Glutamatergic neuron (in vitro differentiated cells): ENCODE measurements at regions not wholly inside any gene's neighbourhood (a gene's known extent, or its start where the extent isn't known, plus 50 kb on each side); places are given as distances from the start of the nearest gene placed in this dataset.

Experiments used
- DNase-seq: peaks from one replicate; pipeline ENCODE4 v3.0.0; 2022
- H3K27ac Mint-ChIP-seq: one replicate; pipeline ENCODE4 v1.8.0; 2020; ENCODE audit warnings: mild to moderate bottlenecking, mixed read lengths, inconsistent platforms; ENCODE audit not compliant: unreplicated experiment
- H3K27me3 Mint-ChIP-seq: one replicate; pipeline ENCODE4 v1.8.0; 2020; ENCODE audit warnings: mild to moderate bottlenecking, moderate library complexity, mixed read lengths, inconsistent platforms; ENCODE audit not compliant: unreplicated experiment
- H3K36me3 Mint-ChIP-seq: one replicate; pipeline ENCODE4 v1.8.0; 2020; ENCODE audit warnings: mild to moderate bottlenecking, mixed read lengths, inconsistent platforms; ENCODE audit not compliant: unreplicated experiment
- H3K4me1 Mint-ChIP-seq: one replicate; pipeline ENCODE4 v1.8.0; 2020; ENCODE audit warnings: mild to moderate bottlenecking, low read depth, mixed read lengths, inconsistent platforms; ENCODE audit not compliant: unreplicated experiment
- H3K4me3 Mint-ChIP-seq: one replicate; pipeline ENCODE4 v1.8.0; 2020; ENCODE audit warnings: mild to moderate bottlenecking, mixed read lengths, inconsistent platforms; ENCODE audit not compliant: unreplicated experiment
- H3K9me3 Mint-ChIP-seq: one replicate; pipeline ENCODE4 v1.8.0; 2020; ENCODE audit warnings: mild to moderate bottlenecking, moderate library complexity, mixed read lengths, inconsistent platforms; ENCODE audit not compliant: unreplicated experiment
- CTCF ChIP-seq: fragments of 200-600 bp; sonication (generic); IDR thresholded peaks from one replicate; pipeline ENCODE4 v1.5.0; 2021; ENCODE audit not compliant: partially characterized antibody, unreplicated experiment

- no peak for DNase-seq
- Mint-ChIP-seq H3K4me1 (peaks cover 23% of the 10 kb centered on the region), H3K9me3 (peaks cover 6% of the 10 kb centered on the region), H3K36me3 (no peaks in the 10 kb centered on the region), H3K27ac (no peak overlapping the region), H3K27me3 (peaks cover 3% of the 10 kb centered on the region), H3K4me3 (no peak overlapping the region)
- no peak for TF ChIP-seq CTCF
Measured at GRCh38 chr9:109846776-109847175, 66.8 kb downstream of the PALM2AKAP2 start.

GRCh38 chr9:109852556-109852955, 72.6 kb downstream of the PALM2AKAP2 start:
- Mint-ChIP-seq H3K4me1 (no peaks in the 10 kb centered on the region), H3K4me3 (no peak overlapping the region), H3K27me3 (peaks cover 2% of the 10 kb centered on the region), H3K36me3 (no peaks in the 10 kb centered on the region), H3K9me3 (no peaks in the 10 kb centered on the region), H3K27ac (no peak overlapping the region)
- no peak for TF ChIP-seq CTCF
- DNase-seq = no peak

- Mint-ChIP-seq H3K27me3 (no peaks in the 10 kb centered on the region), H3K4me3 (no peak overlapping the region), H3K36me3 (no peaks in the 10 kb centered on the region), H3K27ac (no peak overlapping the region), H3K9me3 (no peaks in the 10 kb centered on the region), H3K4me1 (no peaks in the 10 kb centered on the region)
- TF ChIP-seq CTCF = no peak
- no peak for DNase-seq
Measured at GRCh38 chr9:109855540-109855939, 75.5 kb downstream of the PALM2AKAP2 start.

- H3K4me1 Mint-ChIP-seq = no peaks in the 10 kb centered on the region
- no peaks in the 10 kb centered on the region for H3K27me3 Mint-ChIP-seq
- TF ChIP-seq CTCF = no peak
- DNase-seq = no peak
- H3K36me3 Mint-ChIP-seq = no peaks in the 10 kb centered on the region
- no peak overlapping the region for H3K27ac Mint-ChIP-seq
- no peaks in the 10 kb centered on the region for H3K9me3 Mint-ChIP-seq
- no peak overlapping the region for H3K4me3 Mint-ChIP-seq
Measured at GRCh38 chr9:109856785-109857184, 76.8 kb downstream of the PALM2AKAP2 start.

GRCh38 chr9:109857336-109857735, 77.3 kb downstream of the PALM2AKAP2 start:
- Mint-ChIP-seq H3K4me3 (no peak overlapping the region), H3K27ac (no peak overlapping the region), H3K4me1 (no peaks in the 10 kb centered on the region), H3K9me3 (no peaks in the 10 kb centered on the region), H3K36me3 (no peaks in the 10 kb centered on the region), H3K27me3 (no peaks in the 10 kb centered on the region)
- TF ChIP-seq CTCF = no peak
- DNase-seq = no peak
